Smooth muscle cell (in vitro differentiated cells): ENCODE measurements at regions not wholly inside any gene's neighbourhood (a gene's known extent, or its start where the extent isn't known, plus 50 kb on each side); places are given as distances from the start of the nearest gene placed in this dataset.
A peak's percentile ranks its signal among the peaks of the same experiment; 100 is the strongest.

ENCODE experiments used
- DNase-seq: peaks from one replicate; lab custom pipeline; 2025; ENCODE audit not compliant: unreplicated experiment; lab: John Stamatoyannopoulos, UW
- H2AFZ ChIP-seq: fragments of 200-600 bp; sonication (generic); 2 replicates; pipeline ENCODE4 v1.6.0; 2016; ENCODE audit warnings: antibody characterized with exemption, low read depth, mild to moderate bottlenecking
- H3F3A ChIP-seq: fragments of 200-600 bp; sonication (generic); 2 replicates; pipeline ENCODE4 v1.6.0; 2017; ENCODE audit warnings: antibody characterized with exemption, low read depth
- H3K27ac ChIP-seq: fragments of 200-600 bp; sonication (generic); 2 replicates; pipeline ENCODE4 v1.5.1; 2016; ENCODE audit warnings: low read depth, mild to moderate bottlenecking
- H3K27me3 ChIP-seq: fragments of 200-600 bp; sonication (generic); 2 replicates; pipeline ENCODE4 v1.6.1; 2016; ENCODE audit warnings: low read depth, mild to moderate bottlenecking
- H3K36me3 ChIP-seq: fragments of 200-600 bp; sonication (generic); 2 replicates; pipeline ENCODE4 v1.5.1; 2016; ENCODE audit warnings: low read depth
- H3K4me1 ChIP-seq: fragments of 200-600 bp; sonication (generic); 2 replicates; pipeline ENCODE4 v1.5.1; 2016; ENCODE audit warnings: low read depth
- H3K4me2 ChIP-seq: fragments of 200-600 bp; sonication (generic); 2 replicates; pipeline ENCODE4 v1.6.0; 2016; ENCODE audit warnings: mild to moderate bottlenecking
- H3K4me3 ChIP-seq: fragments of 200-600 bp; sonication (generic); 2 replicates; pipeline ENCODE4 v1.5.1; 2016; ENCODE audit warnings: mild to moderate bottlenecking
- H3K79me2 ChIP-seq: fragments of 200-600 bp; sonication (generic); 2 replicates; pipeline ENCODE4 v1.6.0; 2016; ENCODE audit warnings: low read depth, mild to moderate bottlenecking
- H3K9ac ChIP-seq: fragments of 200-600 bp; sonication (generic); 2 replicates; pipeline ENCODE4 v1.6.0; 2016; ENCODE audit warnings: low read depth
- H3K9me3 ChIP-seq: fragments of 200-600 bp; sonication (generic); replicated peaks from 2 replicates; pipeline ENCODE4 v1.5.1; 2016; ENCODE audit warnings: low read depth
- H4K20me1 ChIP-seq: fragments of 200-600 bp; sonication (generic); 2 replicates; pipeline ENCODE4 v1.6.0; 2016; ENCODE audit warnings: low read depth
- WGBS: methylation state at CpG from one replicate; pipeline ENCODE4 v1.1.7; 2016; ENCODE audit warnings: low lambda C conversion rate; 5-methylcytosine and 5-hydroxymethylcytosine counted together
- TF ChIP-seq, protein P1 (sequence below): fragments of 200-600 bp; sonication (generic); IDR thresholded peaks from 2 replicates; pipeline ENCODE4 v1.5.1; 2017; ENCODE audit warnings: borderline replicate concordance, mild to moderate bottlenecking, antibody characterized with exemption; ENCODE audit not compliant: insufficient read depth, poor library complexity, severe bottlenecking

DNA sequence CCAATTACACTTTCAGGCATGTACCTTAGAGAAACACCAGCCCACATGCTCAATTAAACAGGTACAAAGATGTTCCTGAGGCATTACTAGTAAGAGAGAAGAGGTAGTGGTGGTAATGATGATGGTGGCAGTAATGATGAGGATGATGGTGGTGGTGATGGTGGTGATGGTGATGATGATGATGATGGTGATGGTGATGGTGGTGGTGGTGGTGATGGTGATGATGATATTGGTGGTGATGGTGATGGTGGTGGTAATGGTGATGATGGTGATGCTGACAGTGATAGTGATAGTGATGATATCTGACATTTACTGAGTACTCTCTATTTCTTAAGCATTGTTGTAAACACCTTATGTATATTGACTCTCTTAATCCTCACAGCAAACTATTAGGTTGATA, 318.4 kb downstream of the NSG2 start:
- DNase-seq = no peak
- H3K9me3 ChIP-seq = no peaks in the 10 kb centered on the region
- TF ChIP-seq, protein P1, sequence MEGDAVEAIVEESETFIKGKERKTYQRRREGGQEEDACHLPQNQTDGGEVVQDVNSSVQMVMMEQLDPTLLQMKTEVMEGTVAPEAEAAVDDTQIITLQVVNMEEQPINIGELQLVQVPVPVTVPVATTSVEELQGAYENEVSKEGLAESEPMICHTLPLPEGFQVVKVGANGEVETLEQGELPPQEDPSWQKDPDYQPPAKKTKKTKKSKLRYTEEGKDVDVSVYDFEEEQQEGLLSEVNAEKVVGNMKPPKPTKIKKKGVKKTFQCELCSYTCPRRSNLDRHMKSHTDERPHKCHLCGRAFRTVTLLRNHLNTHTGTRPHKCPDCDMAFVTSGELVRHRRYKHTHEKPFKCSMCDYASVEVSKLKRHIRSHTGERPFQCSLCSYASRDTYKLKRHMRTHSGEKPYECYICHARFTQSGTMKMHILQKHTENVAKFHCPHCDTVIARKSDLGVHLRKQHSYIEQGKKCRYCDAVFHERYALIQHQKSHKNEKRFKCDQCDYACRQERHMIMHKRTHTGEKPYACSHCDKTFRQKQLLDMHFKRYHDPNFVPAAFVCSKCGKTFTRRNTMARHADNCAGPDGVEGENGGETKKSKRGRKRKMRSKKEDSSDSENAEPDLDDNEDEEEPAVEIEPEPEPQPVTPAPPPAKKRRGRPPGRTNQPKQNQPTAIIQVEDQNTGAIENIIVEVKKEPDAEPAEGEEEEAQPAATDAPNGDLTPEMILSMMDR = no peak
- H3K79me2 ChIP-seq = no peaks in the 10 kb centered on the region
- H3K36me3 ChIP-seq = no peaks in the 10 kb centered on the region
- no peaks in the 10 kb centered on the region for H3F3A ChIP-seq
- no peak overlapping the region for H3K9ac ChIP-seq
- no peaks in the 10 kb centered on the region for H3K4me1 ChIP-seq
- H4K20me1 ChIP-seq = no peaks in the 10 kb centered on the region
- H3K27ac ChIP-seq = no peak overlapping the region
- H3K4me2 ChIP-seq = no peak overlapping the region
- no peaks in the 10 kb centered on the region for H3K27me3 ChIP-seq
- no peak overlapping the region for H3K4me3 ChIP-seq
- no peak overlapping the region for H2AFZ ChIP-seq

DNA sequence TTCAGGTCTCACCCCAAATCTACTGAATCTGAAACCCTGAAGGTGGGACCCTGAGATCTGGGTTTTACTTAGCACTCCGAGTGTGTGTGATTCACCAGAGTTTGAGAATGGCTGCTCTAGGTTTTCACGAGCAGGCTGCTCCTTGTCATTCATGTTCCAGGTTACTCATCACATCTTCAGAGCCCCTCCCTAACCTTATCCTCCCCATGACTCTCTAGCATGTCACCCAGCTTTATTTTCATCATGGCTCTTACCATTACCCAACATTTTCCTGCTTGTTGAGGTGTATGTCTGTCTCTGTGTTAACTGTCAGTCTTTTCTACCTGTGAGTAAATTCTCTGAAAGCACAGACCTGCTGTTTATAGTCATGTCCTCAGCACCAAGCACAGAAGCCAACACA, 319.2 kb downstream of the NSG2 start:
- H3K79me2 ChIP-seq = no peaks in the 10 kb centered on the region
- H3K4me1 ChIP-seq = no peaks in the 10 kb centered on the region
- no peaks in the 10 kb centered on the region for H3K9me3 ChIP-seq
- no peak overlapping the region for H3K4me3 ChIP-seq
- H3K4me2 ChIP-seq = no peak overlapping the region
- TF ChIP-seq, protein P1 = no peak
- no peaks in the 10 kb centered on the region for H3F3A ChIP-seq
- 89% methylated on average over 2 of the region's 2 CpGs for WGBS
- DNase-seq = no peak
- H3K27ac ChIP-seq = peak overlapping the region; percentile 42
- H3K9ac ChIP-seq = no peak overlapping the region
- no peaks in the 10 kb centered on the region for H4K20me1 ChIP-seq
- H3K27me3 ChIP-seq = no peaks in the 10 kb centered on the region
- no peak overlapping the region for H2AFZ ChIP-seq
- H3K36me3 ChIP-seq = no peaks in the 10 kb centered on the region

DNA sequence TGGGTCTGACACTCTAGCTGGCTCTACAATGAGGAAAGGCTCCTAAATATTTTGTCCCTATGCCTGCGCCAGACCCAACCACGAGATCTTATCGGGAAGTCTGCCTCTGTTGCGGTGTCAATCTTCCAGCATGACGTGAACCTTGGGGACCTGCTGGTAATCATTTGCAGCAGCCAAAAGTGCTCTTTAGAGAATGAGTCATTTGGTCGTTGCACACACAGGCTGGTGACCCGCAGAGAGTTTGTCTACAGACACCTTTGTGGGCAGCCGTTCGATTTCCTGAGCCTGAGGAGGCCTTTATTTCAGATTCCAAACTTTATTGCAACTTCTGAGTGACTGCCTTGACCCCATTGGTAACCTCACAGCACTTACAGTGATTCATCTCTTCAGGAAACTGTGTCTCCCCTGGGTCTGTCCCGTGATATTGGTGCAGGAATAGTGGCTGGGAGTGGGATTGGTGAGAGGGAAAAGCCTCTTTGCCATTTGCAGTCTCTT, 326.1 kb downstream of the NSG2 start:
- Histone ChIP-seq H3K27ac (peak overlapping the region; percentile 81), H3K9ac (peak overlapping the region; percentile 64), H3K36me3 (no peaks in the 10 kb centered on the region), H3K79me2 (no peaks in the 10 kb centered on the region), H4K20me1 (no peaks in the 10 kb centered on the region), H3K4me1 (no peaks in the 10 kb centered on the region), H2AFZ (no peak overlapping the region), H3F3A (peaks cover 7% of the 10 kb centered on the region), H3K4me2 (peak overlapping the region; percentile 46), H3K27me3 (no peaks in the 10 kb centered on the region), H3K4me3 (no peak overlapping the region), H3K9me3 (no peaks in the 10 kb centered on the region)
- 4% methylated on average over 10 of the region's 10 CpGs for WGBS
- DNase-seq = no peak
- TF ChIP-seq, protein P1 = no peak

DNA sequence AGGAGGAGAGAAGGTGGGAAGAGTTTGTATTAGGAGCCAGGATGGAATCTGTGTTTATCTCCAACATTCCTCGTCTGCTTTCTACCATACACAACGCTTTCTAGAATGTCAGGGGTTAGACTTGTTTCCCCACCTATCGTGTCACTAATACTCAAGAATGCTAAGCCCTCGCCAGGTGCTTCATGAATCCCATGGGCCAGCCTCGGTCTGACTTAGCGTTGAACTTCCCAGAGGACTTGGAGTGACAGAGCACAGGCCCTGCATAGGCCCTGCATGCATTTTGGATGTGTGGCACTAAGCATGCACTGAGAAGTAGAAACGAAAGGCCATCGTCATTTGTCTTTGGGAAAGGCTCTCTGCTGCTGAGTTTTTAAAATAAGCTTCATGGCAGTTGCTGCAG, 328.7 kb downstream of the NSG2 start:
- H4K20me1 ChIP-seq = no peaks in the 10 kb centered on the region
- TF ChIP-seq, protein P1 = no peak
- no peaks in the 10 kb centered on the region for H3K79me2 ChIP-seq
- no peaks in the 10 kb centered on the region for H3K27me3 ChIP-seq
- H3F3A ChIP-seq = peaks cover 7% of the 10 kb centered on the region
- no peak overlapping the region for H3K4me2 ChIP-seq
- H3K4me3 ChIP-seq = no peak overlapping the region
- no peaks in the 10 kb centered on the region for H3K36me3 ChIP-seq
- WGBS = 73% methylated on average over 8 of the region's 8 CpGs
- H3K27ac ChIP-seq = peak overlapping the region; percentile 81
- no peaks in the 10 kb centered on the region for H3K4me1 ChIP-seq
- no peak overlapping the region for H3K9ac ChIP-seq
- no peaks in the 10 kb centered on the region for H3K9me3 ChIP-seq
- H2AFZ ChIP-seq = no peak overlapping the region
- DNase-seq = no peak
